Stimulated activated CD4-positive, alpha-beta T cell treated with anti-CD3 and anti-CD28 coated beads, Interleukin-1b, Interleukin-23, amount 100 ng/mL, for 48 hours (primary cell): ENCODE measurements at regions not wholly inside any gene's neighbourhood (a gene's known extent, or its start where the extent isn't known, plus 50 kb on each side); places are given as distances from the start of the nearest gene placed in this dataset.
"Not testable (repeated sequence)": the region's sequence is repeated elsewhere in the genome, so short reads cannot be mapped to it uniquely, and the experiment has no call there.

Source experiments
- DNase-seq: peaks from one replicate; pipeline ENCODE4 v3.0.0-alpha.2; 2020

DNA sequence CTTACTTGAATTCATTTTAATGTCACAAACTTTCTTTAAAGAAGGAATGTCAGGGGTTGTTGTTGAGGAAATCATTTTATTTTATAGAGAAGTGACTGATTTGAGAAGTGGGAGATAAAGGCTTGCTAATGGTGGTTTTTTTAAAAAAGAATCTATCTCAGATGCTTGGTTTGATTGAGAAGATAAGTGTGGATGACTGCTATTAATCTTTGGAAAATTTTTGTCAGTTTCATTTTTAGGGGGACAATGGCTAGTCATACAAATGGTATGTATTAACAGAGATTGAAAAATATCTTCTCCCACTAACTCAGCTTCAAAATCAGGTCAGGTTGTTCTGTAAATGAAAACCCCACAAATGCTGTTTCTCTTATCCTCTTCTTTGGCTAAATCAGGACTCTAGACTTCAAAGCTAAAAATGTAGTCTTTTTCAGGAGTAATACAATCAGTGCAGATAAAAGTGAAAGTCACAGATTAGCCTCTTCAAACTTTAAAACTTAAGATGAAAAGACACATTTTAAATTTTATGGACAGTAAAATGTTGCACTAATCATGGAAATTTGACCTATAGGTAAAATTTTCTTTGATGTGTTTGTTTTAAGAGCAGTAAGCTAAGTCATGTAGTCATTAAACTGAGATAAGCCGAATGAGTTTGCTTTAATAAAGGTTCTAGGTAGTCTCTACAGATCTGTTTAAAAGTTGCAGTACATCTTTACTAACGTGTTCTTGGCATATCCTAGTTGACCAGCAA, 674.2 kb upstream of the VRK2 start:
- no peak for DNase-seq

DNA sequence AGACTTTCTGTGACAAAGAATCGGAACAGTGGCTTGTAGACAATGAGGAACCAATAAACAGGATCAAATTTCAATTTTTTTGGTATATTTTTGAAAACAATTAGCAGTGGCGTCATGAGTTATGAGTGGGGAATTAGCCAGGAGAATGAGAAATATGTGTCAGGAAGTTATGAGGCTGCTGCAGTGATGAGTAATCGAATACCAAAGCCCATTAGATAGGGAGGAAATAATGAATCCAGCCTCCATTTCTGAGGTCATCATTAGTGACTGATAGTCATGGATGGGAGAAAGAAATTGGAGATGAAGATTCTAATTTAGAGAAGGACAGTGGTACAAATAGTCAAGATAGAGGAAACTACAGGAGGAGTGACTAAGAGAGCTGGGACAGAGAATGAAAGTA, 673.1 kb upstream of the VRK2 start:
- DNase-seq = no peak

DNA sequence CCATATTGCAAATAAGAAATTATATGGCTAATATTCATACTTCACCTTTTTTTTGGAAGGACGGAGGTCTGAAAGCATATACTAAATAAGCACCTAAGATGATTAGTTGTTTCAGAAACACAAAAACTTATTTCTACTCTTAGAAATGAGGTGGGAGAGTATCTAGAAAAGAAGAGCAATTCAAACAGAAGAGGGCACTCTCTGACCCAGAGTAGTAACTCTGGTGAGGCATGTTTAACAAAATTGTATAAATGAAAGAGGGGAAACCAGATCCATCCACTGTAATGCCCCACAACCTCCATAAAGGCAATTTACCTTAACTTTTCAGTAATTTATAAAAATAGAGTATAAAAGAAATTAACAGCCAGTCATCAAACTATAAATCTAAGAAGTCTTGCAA, 669.6 kb upstream of the VRK2 start:
- no peak for DNase-seq

DNA sequence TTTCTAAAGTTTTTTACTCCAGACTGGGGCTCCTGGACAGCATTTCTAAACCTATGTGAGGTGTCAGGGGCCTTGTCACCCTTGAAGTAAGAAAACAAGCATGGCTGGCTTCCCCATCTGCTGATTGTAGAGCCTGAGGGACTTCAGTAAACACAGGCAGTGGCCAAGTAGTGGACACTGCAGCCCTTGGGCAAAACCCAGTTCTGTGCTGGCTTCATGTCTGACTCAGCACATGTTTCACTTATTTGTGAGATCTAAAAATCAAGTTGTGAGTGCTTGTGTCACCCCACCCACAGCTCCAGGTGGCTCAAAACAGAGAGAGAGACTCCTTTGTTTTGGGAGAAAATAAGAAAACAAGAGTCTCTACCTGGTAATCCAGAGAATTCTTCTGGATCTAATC, 660.3 kb upstream of the VRK2 start:
- no peak for DNase-seq

DNA sequence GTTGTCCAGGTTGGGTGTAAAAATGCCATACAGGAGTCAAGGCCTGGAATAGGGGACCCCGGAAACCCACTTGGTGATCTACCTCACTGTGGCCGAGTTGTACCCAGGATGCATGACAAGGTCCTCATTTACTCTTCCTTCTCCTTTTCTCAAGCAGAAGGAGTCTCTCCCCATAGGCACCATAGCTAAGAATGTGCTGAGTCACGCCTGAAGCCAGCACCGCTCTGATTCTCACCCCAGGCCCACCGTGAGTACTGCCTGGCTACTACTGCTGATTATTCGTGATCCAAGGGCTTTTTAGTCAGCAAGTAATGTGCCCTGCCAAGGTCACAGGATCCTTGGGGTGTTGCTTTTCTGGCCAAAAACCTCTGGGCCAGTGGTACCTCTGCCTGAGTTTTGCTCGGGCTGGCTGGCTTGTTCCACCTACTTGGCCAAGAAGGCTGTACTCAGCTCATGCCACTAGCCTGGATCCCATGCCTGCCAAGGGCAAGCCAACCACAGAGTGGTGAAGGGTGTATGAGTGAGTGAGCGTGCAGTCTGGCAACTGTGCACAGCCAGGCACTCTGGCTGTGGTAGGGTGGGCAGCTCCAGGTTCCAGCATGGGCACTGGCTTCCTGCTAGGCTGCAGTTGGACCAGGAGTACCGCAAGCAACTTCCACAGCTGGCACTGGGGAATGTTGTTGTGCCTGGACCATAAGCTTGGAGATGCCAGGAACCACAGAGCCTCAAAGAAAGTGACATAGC, 650.1 kb upstream of the VRK2 start:
- no peak for DNase-seq

DNA sequence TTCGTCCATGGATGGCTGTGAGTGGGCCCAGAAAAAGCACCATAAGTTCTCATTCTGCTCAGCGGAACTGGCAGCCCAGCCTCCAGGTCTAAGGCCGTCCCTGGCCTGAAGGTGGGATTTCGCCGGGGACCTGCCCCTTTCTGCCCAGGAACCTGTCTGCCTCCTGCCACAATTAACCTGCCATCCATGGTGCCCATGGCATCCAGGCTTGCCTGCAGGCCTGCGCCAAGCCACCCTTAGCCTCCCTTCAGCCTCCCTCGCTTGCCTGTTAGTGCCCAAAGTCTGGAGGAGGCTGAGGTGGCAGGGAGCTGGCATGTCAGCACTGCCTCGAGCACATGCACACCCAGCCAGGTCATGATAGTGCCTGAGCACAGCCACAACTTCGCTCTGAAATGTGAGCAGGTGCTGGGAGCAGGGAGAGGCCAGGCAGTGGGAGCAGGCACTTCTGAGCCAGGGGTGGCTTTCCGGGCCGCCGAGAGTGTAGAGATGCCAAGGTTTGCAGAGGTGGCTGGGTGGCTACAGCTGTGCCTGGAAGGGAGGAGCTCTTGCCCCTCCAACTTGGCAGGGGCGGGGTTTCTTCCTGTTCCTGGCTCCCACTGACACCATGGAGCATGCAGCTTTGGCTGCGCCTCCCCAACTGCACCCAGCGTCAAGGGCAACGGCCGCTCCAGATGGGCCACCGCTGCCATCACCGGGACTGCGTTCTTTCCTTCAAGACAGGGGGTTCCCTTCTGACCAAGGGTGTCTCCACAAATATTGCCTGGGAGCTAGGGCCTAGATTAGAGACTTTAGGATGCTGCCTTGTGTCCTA, 648.9 kb upstream of the VRK2 start:
- no peak for DNase-seq

DNA sequence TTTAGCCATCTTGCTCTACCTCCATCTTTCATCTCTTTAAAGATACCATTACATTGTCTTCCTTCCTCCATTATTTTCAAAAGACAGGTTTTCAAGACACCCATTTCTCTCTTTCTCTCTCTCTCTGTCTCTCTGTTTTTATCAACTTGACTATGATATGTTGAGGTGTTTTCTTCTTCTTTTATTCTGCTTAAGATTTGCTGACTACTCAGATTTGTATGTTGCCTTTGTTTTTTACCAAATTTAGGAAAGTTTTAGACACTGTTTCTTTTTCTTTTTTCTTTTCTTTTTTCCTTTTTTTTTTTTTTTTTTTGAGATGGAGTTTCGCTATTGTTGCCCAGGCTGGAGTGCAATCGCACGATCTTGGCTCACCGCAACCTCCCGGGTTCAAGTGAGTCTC, 647.5 kb upstream of the VRK2 start:
- no peak for DNase-seq

DNA sequence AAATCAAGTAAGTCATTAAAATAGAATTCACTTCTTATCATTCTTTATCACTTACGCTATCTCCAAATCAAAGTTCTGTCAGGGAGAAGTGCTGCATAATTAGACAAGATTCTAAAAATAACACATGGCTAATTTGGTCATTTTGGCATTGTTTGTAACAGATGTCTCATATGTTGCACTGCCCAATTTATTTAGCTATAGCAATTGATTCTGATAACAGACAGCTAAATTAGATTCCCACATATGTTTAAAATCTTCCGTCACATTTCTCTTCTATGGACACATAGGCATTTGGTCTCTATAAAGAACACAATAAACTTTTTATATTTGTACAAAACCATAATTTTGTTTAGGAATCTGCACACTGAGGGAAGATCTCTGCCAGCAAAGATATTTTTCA, 644.5 kb upstream of the VRK2 start:
- DNase-seq = no peak

DNA sequence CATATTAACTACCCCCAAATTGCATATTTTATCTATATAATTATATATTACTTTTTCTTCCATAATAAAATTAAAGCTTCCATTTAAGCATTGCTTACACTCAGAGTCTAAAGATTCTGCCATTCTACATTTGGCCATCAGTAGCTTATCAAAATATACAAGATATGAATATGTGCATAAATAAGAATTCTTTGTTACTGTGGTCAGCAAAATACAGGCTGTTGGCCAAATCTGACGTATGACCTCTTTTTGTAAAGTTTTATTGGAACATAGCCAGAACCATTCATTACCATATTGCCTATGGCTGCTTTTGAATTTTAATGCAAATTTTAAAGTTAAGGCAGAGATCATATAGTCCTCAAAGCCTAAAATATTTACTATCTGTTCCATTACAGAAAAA, 643.9 kb upstream of the VRK2 start:
- DNase-seq = no peak

DNA sequence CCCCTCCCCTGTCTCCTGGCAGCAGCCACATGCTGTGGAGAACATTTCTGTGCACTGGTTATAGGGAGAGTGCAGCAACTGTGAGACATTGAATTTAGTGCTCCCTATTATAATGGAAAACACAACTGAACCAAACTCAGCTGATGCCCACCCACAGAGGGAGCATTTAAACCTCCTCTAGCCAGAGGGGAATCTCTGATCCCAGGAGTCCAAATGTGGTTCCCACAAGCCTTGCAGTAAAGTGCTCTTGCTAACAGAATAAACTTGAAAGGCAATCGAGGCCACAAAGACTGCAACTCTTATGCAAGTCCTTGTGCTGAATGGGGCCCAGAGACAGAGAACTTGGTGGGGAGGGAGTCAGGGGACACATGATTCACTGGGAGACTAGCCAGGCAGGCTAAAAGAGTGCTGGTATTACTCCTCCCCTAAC, 638.8 kb upstream of the VRK2 start:
- DNase-seq = no peak

DNA sequence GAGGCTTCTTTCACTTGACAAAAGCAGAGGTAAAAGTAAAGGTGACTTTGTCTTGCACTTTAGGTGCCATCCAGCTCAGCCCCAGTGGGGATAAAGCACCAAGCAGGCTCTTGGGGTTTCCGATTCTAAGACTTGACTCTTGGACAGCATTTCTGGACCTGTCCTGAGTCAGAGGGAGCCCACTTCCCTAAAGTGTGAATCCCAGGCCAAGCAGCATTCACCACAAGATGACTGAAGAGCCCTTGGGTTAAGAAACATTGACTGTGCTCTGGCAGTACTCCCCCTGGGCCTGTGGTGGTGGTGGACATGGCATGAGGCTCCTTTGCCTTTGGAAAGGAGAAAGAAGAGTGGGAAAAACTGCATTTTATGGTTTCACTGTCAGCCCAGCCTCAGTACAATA, 638.0 kb upstream of the VRK2 start:
- no peak for DNase-seq

DNA sequence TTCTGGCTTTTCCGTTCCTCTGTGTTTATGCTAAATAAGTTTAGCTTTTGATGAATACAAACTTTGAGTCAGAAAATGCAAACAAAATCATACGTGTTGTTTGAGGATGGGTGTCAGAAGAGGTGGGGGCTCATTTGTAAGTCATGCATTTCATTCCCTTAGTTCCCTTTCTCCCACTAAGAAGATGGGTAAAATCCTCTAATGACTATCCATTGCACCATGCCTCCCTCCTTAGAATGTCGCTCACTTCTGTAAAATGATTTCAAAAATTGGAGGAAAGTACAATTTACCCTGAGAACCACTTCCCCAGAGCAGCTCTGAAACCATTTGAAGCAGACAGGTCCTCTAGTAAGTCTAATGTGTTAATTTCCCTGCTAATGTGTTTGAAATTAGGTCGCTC, 629.6 kb upstream of the VRK2 start:
- DNase-seq = no peak

DNA sequence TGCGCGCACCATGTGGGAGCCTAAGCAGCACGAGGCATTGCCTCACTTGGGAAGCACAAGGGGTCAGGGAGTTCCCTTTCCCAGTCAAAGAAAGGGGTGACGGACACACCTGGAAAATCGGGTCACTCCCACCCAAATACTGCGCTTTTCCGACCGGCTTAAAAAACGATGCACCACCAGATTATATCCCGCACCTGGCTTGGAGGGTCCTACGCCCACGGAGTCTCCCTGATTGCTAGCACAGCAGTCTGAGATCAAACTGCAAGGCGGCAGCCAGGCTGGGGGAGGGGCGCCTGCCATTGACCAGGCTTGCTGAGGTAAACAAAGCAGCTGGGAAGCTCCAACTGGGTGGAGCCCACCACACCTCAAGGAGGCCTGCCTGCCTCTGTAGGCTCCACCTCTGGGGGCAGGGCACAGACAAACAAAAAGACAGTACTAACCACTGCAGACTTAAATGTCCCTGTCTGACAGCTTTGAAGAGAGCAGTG, 627.7 kb upstream of the VRK2 start:
- not testable (repeated sequence) for DNase-seq

DNA sequence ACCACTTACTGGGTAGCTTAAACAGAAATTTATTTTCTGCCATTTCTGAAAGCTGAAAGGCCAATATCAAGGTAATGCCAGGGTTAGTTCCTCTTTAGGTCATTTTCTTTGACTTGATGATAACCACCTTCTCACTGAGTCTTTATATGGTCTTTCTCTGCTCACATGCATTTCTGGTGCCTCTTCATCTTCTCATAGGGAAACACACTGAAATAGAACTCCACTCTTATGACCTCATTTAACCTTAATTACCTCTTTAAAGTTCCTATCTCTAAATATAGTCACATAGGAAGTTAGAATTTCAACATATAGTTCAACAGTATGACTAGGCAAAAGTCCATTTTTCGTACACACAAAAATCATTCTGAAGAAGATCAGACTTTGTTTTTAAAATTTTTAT, 616.8 kb upstream of the VRK2 start:
- DNase-seq = no peak

DNA sequence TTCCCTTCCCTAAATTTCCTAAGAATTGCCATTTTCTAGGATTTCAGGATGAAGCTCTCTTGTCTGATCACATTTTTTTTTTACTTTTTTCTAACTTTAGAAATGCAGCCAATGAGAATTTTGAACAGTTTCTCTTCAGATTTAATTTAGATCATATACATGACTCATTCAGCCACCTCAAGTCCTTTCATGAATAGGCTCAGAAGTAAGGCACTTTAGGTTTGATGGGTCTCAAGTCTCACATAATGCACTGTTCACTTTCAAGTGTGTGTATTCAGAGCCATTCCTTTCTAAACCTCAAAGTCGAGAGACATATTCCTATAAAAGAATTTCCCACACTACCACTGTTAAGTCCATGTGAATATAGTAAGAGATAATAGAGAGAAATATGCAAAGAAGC, 614.1 kb upstream of the VRK2 start:
- DNase-seq = no peak

DNA sequence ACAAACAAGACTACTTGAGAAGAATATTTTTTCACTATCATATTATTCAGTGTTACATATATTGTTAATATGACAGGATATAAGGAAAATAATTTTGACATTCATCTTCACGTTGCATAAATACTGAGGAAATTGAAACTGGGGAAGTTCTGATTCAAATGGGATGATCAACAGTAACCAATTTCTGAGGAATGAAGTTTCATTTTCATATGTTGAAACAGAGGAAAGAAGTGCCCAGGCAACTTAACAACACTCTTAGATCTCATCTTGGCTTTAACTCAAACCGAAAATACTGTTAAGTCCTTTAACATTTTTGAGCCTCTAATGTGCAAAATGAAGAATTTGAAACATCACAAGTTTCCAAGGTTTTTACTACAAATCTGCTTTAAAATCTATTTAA, 612.2 kb upstream of the VRK2 start:
- no peak for DNase-seq

DNA sequence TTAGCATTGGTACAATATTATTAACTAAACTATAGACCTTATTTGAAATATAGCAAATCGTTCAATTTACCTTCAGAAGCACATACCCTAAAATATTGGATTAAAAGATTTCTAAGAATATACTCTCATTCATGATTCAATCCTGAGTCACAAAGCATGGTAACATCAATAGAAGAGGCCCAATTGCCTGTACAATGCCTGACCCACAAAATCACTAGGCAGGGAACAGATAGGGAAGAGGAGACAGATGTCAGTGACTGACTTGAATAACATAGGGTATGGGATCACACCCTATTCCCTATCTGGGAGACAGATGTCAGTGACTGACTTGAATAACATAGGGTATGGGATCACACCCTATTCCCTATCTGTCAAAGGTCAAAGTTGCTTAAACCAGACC, 611.6 kb upstream of the VRK2 start:
- DNase-seq = no peak

DNA sequence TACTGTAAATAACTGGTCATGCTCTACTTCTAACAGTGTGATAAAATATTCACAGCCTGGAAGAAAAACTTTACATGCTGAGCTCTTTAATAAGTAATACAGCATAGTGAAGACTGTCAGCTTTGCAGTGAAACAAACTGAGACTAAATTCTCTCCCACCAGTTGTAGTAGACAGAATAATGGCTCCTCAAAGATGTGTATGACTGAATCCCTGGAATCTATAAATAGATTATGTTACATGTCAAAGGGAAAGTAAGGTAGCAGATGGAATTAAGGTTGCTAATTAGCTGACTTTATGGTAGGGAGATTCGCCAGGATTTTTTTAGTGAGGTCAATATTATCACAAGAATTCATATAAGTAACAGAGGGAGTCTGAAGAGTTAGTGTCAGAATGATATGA, 609.5 kb upstream of the VRK2 start:
- no peak for DNase-seq

DNA sequence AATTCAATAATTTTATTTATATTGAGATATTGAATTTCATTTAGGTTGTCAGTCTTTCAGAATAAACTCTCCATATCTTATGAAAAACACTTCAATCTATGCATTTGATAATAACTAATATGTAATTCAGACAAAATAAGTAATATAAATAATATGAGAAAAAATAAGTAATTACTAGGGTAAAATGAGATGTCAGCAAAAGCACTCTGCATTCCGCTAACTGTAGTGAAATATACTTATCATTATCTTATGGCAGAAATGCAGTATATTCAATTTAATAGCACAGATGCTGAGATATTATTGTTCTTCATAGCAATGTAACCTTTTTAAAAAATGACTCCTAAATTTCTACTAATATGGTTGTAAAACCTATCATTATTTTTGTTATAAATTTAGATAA, 606.2 kb upstream of the VRK2 start:
- no peak for DNase-seq

DNA sequence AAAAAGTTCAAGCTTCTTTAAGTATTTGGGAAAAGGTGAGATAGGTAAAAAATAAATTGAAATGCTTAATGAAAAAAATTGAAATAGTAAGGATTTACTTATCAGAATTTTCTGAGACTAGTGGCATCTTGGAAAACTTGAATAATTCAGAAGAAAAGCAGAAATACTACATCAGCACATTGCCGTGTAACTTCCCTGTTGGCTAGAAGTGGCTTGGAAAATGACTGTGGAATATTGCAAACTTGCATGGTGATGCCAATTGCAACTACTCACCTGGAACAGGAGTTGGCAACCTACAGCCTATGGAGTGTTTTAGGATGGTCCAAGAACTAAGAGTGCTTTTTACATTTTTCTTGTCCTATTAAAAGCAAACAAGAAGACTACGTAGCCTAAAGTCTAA, 603.5 kb upstream of the VRK2 start:
- no peak for DNase-seq

DNA sequence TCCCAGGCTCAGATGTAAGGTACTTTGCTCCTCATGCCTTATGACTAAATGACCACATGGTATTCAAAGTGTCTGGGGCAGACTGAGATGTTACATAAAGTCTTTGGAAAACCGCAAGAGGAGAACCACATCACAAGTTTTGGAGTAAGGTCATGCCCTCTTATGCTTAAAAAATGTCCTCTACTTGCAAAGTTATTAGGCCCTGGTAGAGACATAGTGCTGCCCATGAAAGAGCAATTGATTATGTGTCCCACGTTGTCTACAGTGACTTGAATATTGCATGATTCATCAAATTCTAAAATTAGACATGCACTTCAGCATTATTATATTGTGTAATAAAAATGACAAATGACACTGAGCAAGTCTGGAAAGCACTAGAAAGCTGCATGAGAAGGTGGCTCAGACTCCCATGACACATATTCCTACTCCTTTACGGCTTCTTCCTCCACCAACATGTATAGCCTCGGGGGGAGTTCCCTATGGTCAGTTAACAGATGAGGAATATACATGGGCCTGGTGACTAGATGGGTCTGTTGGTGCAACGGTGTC, 602.6 kb upstream of the VRK2 start:
- DNase-seq = no peak

DNA sequence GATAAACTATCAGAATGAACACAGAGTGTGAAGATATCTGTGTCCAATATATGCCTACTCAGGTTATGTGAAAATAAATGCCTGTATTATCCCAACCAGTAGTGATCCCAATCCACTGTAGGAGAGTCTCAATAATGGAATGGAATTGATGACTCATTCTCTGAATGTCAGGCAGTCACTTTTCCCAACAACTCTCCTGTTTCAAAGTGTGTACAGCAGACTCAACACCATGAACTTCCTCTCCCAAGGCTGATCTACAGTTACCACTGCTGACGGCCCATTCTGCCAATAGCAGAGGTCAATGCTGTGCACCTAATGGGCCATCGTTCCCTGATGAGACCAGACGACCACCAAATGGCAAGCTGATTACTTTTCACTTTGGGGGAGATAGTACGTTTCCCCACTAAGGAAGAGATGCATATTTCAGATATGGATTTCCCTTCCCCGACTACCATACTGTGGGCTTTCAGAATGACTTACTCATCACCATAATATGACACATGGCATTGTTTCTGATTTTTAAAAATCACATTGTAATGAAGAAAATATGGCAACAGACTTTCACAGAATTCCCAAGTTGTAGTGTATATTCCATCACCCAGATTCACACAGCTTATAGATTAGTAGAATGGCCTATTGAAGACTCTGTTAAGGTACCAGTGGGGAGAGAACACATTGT, 601.7 kb upstream of the VRK2 start:
- no peak for DNase-seq

DNA sequence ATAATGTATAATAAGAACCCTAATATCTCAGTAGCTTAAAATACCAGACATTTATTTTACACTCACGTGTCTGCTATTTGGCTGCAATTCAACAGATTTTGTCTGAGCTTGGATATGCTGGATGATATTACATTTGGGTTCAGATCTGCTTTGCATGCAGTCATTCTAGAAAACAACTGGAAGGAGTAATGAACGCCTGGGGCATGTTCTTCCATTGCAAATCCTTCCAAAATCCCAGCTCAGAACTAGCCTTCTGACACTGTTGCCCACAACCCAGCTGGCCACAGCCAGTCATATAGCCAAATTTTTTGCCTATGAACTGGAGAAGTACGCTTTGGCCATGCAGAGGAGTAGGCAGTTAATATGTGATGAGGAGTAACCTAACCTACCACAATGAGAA, 597.8 kb upstream of the VRK2 start:
- no peak for DNase-seq
